DOHH2 (cell line): ENCODE measurements at regions not wholly inside any gene's neighbourhood (a gene's known extent, or its start where the extent isn't known, plus 50 kb on each side); places are given as distances from the start of the nearest gene placed in this dataset.

Experiments
- H3F3A ChIP-seq: fragments of 200-600 bp; sonication (generic), shearing (Covaris generic); 2 replicates; pipeline ENCODE4 v1.6.0; 2016; ENCODE audit warnings: antibody characterized with exemption, mild to moderate bottlenecking; ENCODE audit not compliant: control insufficient read depth, insufficient read depth
- H3K27ac ChIP-seq: fragments of 200-600 bp; sonication (generic); 2 replicates; pipeline ENCODE4 v1.5.1; 2014; ENCODE audit warnings: low read depth, mild to moderate bottlenecking, low read length, moderate library complexity
- H3K27me3 ChIP-seq: fragments of 200-600 bp; sonication (generic); 2 replicates; pipeline ENCODE4 v1.6.1; 2014; ENCODE audit warnings: mild to moderate bottlenecking, low read length, mixed read lengths; ENCODE audit not compliant: control insufficient read depth
- H3K36me3 ChIP-seq: fragments of 200-600 bp; sonication (generic); 2 replicates; pipeline ENCODE4 v1.6.1; 2014; ENCODE audit warnings: mild to moderate bottlenecking, low read length, moderate library complexity, mixed read lengths; ENCODE audit not compliant: control insufficient read depth
- H3K4me1 ChIP-seq: fragments of 200-600 bp; sonication (generic); 2 replicates; pipeline ENCODE4 v1.6.1; 2014; ENCODE audit warnings: mild to moderate bottlenecking, low read length, mixed read lengths; ENCODE audit not compliant: control insufficient read depth
- H3K4me2 ChIP-seq: fragments of 200-600 bp; sonication (generic); 2 replicates; pipeline ENCODE4 v1.6.0; 2014; ENCODE audit warnings: mild to moderate bottlenecking, low read length, moderate library complexity
- H3K4me3 ChIP-seq: fragments of 200-600 bp; sonication (generic); 2 replicates; pipeline ENCODE4 v1.5.1; 2014; ENCODE audit warnings: mild to moderate bottlenecking, low read length, mixed read lengths
- H3K79me2 ChIP-seq: fragments of 200-600 bp; sonication (generic); 2 replicates; pipeline ENCODE4 v1.6.1; 2014; ENCODE audit warnings: mild to moderate bottlenecking, low read length, mixed read lengths; ENCODE audit not compliant: control insufficient read depth
- H3K9me2 ChIP-seq: fragments of 200-600 bp; sonication (generic); replicated peaks from 2 replicates; pipeline ENCODE4 v1.6.1; 2014; ENCODE audit warnings: mild to moderate bottlenecking, low read length, mixed read lengths; ENCODE audit not compliant: control insufficient read depth
- H3K9me3 ChIP-seq: fragments of 200-600 bp; sonication (generic); 2 replicates; pipeline ENCODE4 v1.6.1; 2014; ENCODE audit warnings: antibody characterized with exemption, low read length, mixed read lengths; ENCODE audit not compliant: control insufficient read depth, insufficient read depth
- H4K20me1 ChIP-seq: fragments of 200-600 bp; sonication (generic); 2 replicates; pipeline ENCODE4 v1.6.0; 2014; ENCODE audit warnings: low read depth, mild to moderate bottlenecking, antibody characterized with exemption, low read length, moderate library complexity; ENCODE audit not compliant: control insufficient read depth, insufficient read depth
- CTCF ChIP-seq: fragments of 200-600 bp; sonication (generic); IDR thresholded peaks from one replicate; pipeline ENCODE4 v1.5.1; 2014; ENCODE audit warnings: antibody characterized with exemption, mild to moderate bottlenecking, low read depth, low read length; ENCODE audit not compliant: poor library complexity, severe bottlenecking
- EZH2phosphoT487 ChIP-seq: fragments of 200-600 bp; sonication (generic); IDR thresholded peaks from 2 replicates; pipeline ENCODE4 v1.6.1; 2017; ENCODE audit warnings: borderline replicate concordance, mild to moderate bottlenecking, antibody characterized with exemption, low read length, moderate library complexity, mixed read lengths

GRCh38 chr4:31545330-31545729, 825.2 kb downstream of the PCDH7 start:
- H3K36me3 ChIP-seq = no peaks in the 10 kb centered on the region
- H3K4me1 ChIP-seq = no peaks in the 10 kb centered on the region
- H3K4me2 ChIP-seq = no peak overlapping the region
- H3K9me2 ChIP-seq = no peaks in the 10 kb centered on the region
- H3F3A ChIP-seq = no peaks in the 10 kb centered on the region
- TF ChIP-seq CTCF = no peak
- TF ChIP-seq EZH2phosphoT487 = no peak
- H3K27me3 ChIP-seq = no peaks in the 10 kb centered on the region
- H3K27ac ChIP-seq = no peak overlapping the region
- H4K20me1 ChIP-seq = no peaks in the 10 kb centered on the region
- H3K4me3 ChIP-seq = no peak overlapping the region
- H3K79me2 ChIP-seq = no peaks in the 10 kb centered on the region
- no peaks in the 10 kb centered on the region for H3K9me3 ChIP-seq

GRCh38 chr4:31545755-31546154, 825.6 kb downstream of the PCDH7 start:
- TF ChIP-seq EZH2phosphoT487 (no peak), CTCF (no peak)
- Histone ChIP-seq H3K9me3 (no peaks in the 10 kb centered on the region), H3K4me1 (no peaks in the 10 kb centered on the region), H3K27me3 (no peaks in the 10 kb centered on the region), H3K79me2 (no peaks in the 10 kb centered on the region), H4K20me1 (no peaks in the 10 kb centered on the region), H3K27ac (no peak overlapping the region), H3F3A (no peaks in the 10 kb centered on the region), H3K4me2 (no peak overlapping the region), H3K4me3 (no peak overlapping the region), H3K36me3 (no peaks in the 10 kb centered on the region), H3K9me2 (no peaks in the 10 kb centered on the region)

- Histone ChIP-seq H4K20me1 (no peaks in the 10 kb centered on the region), H3K9me2 (no peaks in the 10 kb centered on the region), H3K27me3 (no peaks in the 10 kb centered on the region), H3K27ac (no peak overlapping the region), H3K36me3 (no peaks in the 10 kb centered on the region), H3K4me2 (no peak overlapping the region), H3K4me1 (no peaks in the 10 kb centered on the region), H3F3A (no peaks in the 10 kb centered on the region), H3K79me2 (no peaks in the 10 kb centered on the region), H3K9me3 (no peaks in the 10 kb centered on the region), H3K4me3 (no peak overlapping the region)
- TF ChIP-seq EZH2phosphoT487 (no peak), CTCF (no peak)
Observed at GRCh38 chr4:31548021-31548420, 827.9 kb downstream of the PCDH7 start.

GRCh38 chr4:31548823-31549222, 828.7 kb downstream of the PCDH7 start:
- Histone ChIP-seq H3K79me2 (no peaks in the 10 kb centered on the region), H3K4me2 (no peak overlapping the region), H3K9me2 (no peaks in the 10 kb centered on the region), H3K4me3 (no peak overlapping the region), H3K9me3 (no peaks in the 10 kb centered on the region), H3F3A (no peaks in the 10 kb centered on the region), H3K27me3 (no peaks in the 10 kb centered on the region), H3K27ac (no peak overlapping the region), H4K20me1 (no peaks in the 10 kb centered on the region), H3K4me1 (no peaks in the 10 kb centered on the region), H3K36me3 (no peaks in the 10 kb centered on the region)
- no peak for TF ChIP-seq EZH2phosphoT487
- TF ChIP-seq CTCF = no peak
